Astrocyte of the spinal cord (primary cell): ENCODE measurements at regions not wholly inside any gene's neighbourhood (a gene's known extent, or its start where the extent isn't known, plus 50 kb on each side); places are given as distances from the start of the nearest gene placed in this dataset.
"Not testable (repeated sequence)": the region's sequence is repeated elsewhere in the genome, so short reads cannot be mapped to it uniquely, and the experiment has no call there.

ENCODE experiments used
- DNase-seq: peaks from one replicate; pipeline ENCODE4 v3.0.0; 2011; ENCODE audit warnings: low read depth, low spot score
- H3K4me3 ChIP-seq: 2 replicates; pipeline ENCODE4 v1.5.1; 2011; ENCODE audit warnings: low read depth, mild to moderate bottlenecking, low read length, moderate library complexity
- CTCF ChIP-seq: IDR thresholded peaks from 2 replicates; pipeline ENCODE4 v1.5.1; 2012; ENCODE audit warnings: low read depth, mild to moderate bottlenecking, low read length, inconsistent platforms
- in situ Hi-C: cut with HindIII; loops from 2 replicates; pipeline ENCODE4 v1.10.0; 2017; ENCODE audit warnings: low sequenced_read_pairs

GRCh38 chr15:81740416-81740815 lies 305.4 kb downstream of the MEX3B start:
- no peak for DNase-seq
- no peak overlapping the region for H3K4me3 ChIP-seq
- in situ Hi-C loops, result no loop called here

GRCh38 chr15:81729340-81729739 lies 316.5 kb downstream of the MEX3B start:
- no peak for DNase-seq
- in situ Hi-C loops, result no loop called here
- no peak overlapping the region for H3K4me3 ChIP-seq
- no peak for TF ChIP-seq CTCF

More at GRCh38 chr15:81740416-81740815, 305.4 kb downstream of the MEX3B start:
- no peak for TF ChIP-seq CTCF

- no peak overlapping the region for H3K4me3 ChIP-seq
- TF ChIP-seq CTCF, result no peak
- in situ Hi-C loops, result no loop called here
- DNase-seq, result no peak
Observed at GRCh38 chr15:81728726-81729125, 317.1 kb downstream of the MEX3B start.

- no peak for TF ChIP-seq CTCF
- no peak for DNase-seq
- in situ Hi-C loops, result no loop called here
- no peak overlapping the region for H3K4me3 ChIP-seq
Observed at GRCh38 chr15:81725590-81725989, 320.2 kb downstream of the MEX3B start.

GRCh38 chr15:81724536-81724935 lies 321.3 kb downstream of the MEX3B start:
- H3K4me3 ChIP-seq, result no peak overlapping the region
- no peak for DNase-seq
- TF ChIP-seq CTCF, result no peak
- in situ Hi-C loops, result no loop called here

GRCh38 chr15:81723701-81724100 lies 322.1 kb downstream of the MEX3B start:
- in situ Hi-C loops, result no loop called here
- no peak overlapping the region for H3K4me3 ChIP-seq
- TF ChIP-seq CTCF, result no peak
- DNase-seq, result no peak

- in situ Hi-C loops, result no loop called here
- H3K4me3 ChIP-seq, result no peak overlapping the region
- no peak for DNase-seq
- no peak for TF ChIP-seq CTCF
Observed at GRCh38 chr15:81723113-81723651, 322.6 kb downstream of the MEX3B start.

GRCh38 chr15:81716468-81716867 lies 329.4 kb downstream of the MEX3B start:
- in situ Hi-C loops, DNase-seq, H3K4me3 ChIP-seq: not testable (repeated sequence)
